ENCODE measurements at regions not wholly inside any gene's neighbourhood (a gene's known extent, or its start where the extent isn't known, plus 50 kb on each side); places are given as distances from the start of the nearest gene placed in this dataset.

DNA sequence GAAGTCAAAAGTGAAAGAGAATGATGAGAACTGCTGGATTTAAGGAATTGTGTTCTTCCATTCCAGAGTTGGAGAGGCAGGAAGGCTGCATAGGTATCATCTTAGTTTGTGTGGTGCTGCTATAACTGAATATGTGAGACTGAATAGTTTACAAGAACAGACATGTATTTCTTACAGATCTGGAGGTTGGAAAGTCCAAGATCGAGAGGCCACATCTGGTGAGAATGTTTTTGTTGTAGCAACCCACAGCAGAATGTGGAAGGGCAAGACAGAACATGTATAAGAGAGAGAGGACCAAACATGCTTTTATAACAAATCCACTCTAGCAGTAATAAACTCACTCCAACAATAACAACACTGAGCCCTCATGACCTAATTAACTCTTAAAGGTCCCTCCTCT is 408.6 kb downstream of the FAM47B start:
- TF ChIP-seq, protein P1, sequence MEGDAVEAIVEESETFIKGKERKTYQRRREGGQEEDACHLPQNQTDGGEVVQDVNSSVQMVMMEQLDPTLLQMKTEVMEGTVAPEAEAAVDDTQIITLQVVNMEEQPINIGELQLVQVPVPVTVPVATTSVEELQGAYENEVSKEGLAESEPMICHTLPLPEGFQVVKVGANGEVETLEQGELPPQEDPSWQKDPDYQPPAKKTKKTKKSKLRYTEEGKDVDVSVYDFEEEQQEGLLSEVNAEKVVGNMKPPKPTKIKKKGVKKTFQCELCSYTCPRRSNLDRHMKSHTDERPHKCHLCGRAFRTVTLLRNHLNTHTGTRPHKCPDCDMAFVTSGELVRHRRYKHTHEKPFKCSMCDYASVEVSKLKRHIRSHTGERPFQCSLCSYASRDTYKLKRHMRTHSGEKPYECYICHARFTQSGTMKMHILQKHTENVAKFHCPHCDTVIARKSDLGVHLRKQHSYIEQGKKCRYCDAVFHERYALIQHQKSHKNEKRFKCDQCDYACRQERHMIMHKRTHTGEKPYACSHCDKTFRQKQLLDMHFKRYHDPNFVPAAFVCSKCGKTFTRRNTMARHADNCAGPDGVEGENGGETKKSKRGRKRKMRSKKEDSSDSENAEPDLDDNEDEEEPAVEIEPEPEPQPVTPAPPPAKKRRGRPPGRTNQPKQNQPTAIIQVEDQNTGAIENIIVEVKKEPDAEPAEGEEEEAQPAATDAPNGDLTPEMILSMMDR (IDR thresholded peaks at IDR 0.05; ENCODE audit: low read depth, low read length) = no peak
- TF ChIP-seq, protein P2, sequence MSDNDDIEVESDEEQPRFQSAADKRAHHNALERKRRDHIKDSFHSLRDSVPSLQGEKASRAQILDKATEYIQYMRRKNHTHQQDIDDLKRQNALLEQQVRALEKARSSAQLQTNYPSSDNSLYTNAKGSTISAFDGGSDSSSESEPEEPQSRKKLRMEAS (IDR thresholded peaks at IDR 0.05; ENCODE audit: low read depth, low read length) = no peak
- TF ChIP-seq POLR2A (IDR thresholded peaks at IDR 0.05; ENCODE audit: extremely low read depth, insufficient read length) = no peak

All from NB4 (cell line).